ENCODE measurements at regions not wholly inside any gene's neighbourhood (a gene's known extent, or its start where the extent isn't known, plus 50 kb on each side); places are given as distances from the start of the nearest gene placed in this dataset.
A peak's percentile ranks its signal among the peaks of the same experiment; 100 is the strongest.

DNA sequence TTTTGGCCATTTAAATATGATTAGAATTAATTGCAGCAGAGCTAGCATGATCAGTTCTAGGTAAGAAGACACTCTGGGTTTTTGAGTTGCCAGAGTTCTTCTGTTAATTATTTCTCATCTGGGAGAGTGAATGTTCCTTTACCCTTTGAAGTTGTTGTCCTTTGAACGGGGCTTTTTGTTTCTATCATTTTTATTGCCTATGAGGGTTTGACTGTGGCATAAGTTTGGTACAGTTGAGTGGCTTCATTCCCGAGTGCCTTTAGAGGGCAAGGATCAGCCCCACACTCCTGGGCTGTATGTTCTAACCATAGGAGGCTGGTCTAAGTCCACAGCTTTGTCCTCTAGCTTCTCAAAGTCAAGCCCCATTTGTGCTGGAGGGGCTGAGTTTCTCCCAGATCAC lies 804.3 kb downstream of the KCNJ3 start:
- Mint-ChIP-seq H3K36me3 (ENCODE audit: insufficient read depth in 1 of 3, low read depth in 3 of 3) (peaks cover 0 to 4% (median 0%) of the 10 kb centered on the region in 3 experiments; a peak in 1 of 7 replicates), H3K27ac (no peak overlapping the region), H3K9me3 (peaks cover 3 to 4% of the 10 kb centered on the region in 2 experiments; a peak in 4 of 5 replicates), H3K4me3 (no peak overlapping the region), H3K27me3 (ENCODE audit: low read depth) (no peaks in the 10 kb centered on the region), H3K4me1 (peaks cover 0 to 3% of the 10 kb centered on the region in 2 experiments; a peak in 1 of 4 replicates)
- Histone ChIP-seq H3K9ac (ENCODE audit: extremely low read depth, insufficient read length, low read length) (no peak overlapping the region), H4K20me1 (ENCODE audit: control insufficient read depth, insufficient read depth, insufficient read length) (no peaks in the 10 kb centered on the region), H2BK20ac (ENCODE audit: low read depth, low read length, poor library complexity, severe bottlenecking) (no peak overlapping the region), H2BK5ac (ENCODE audit: insufficient read length, low read length) (no peak overlapping the region), H3K4me2 (ENCODE audit: insufficient read depth, insufficient read length, low read length) (no peak overlapping the region), H3K4ac (ENCODE audit: low read depth, low read length) (no peak overlapping the region), H3K27ac (ENCODE audit: insufficient read length, low read depth, low read length) (no peak overlapping the region), H3K4me1 (ENCODE audit: insufficient read depth, low read length) (no peaks in the 10 kb centered on the region), H2BK12ac (ENCODE audit: insufficient read length, low read depth, low read length) (no peak overlapping the region), H3K79me2 (ENCODE audit: insufficient read depth, low read length) (no peaks in the 10 kb centered on the region), H2BK120ac (ENCODE audit: low read depth, low read length, poor library complexity, severe bottlenecking) (no peak overlapping the region), H3K9me3 (ENCODE audit: control insufficient read depth, low read depth, low read length) (no peaks in the 10 kb centered on the region), H3T11ph (ENCODE audit: low read length) (no peak overlapping the region), H2AFZ (ENCODE audit: low read length) (no peak overlapping the region), H4K91ac (ENCODE audit: insufficient read length, low read depth, low read length) (no peak overlapping the region), H3K23ac (ENCODE audit: insufficient read length, low read depth, low read length) (no peak overlapping the region), H2AK5ac (ENCODE audit: insufficient read length, low read length) (no peak overlapping the region), H3K56ac (ENCODE audit: insufficient read length, low read depth, low read length) (no peak overlapping the region), H3K27me3 (ENCODE audit: insufficient read depth, low read length) (no peaks in the 10 kb centered on the region), H2BK15ac (ENCODE audit: low read depth, low read length) (no peak overlapping the region), H4K8ac (replicated peaks; ENCODE audit: insufficient read length, low read depth, low read length) (no peak overlapping the region), H4K5ac (ENCODE audit: insufficient read length, low read depth, low read length) (peak overlapping the region; percentile 63), H3K23me2 (ENCODE audit: insufficient read length, low read depth, low read length, poor library complexity, severe bottlenecking) (no peaks in the 10 kb centered on the region), H3K79me1 (ENCODE audit: insufficient read depth, low read depth, low read length, poor library complexity, severe bottlenecking) (no peaks in the 10 kb centered on the region), H3K14ac (ENCODE audit: insufficient read depth, low read length) (no peak overlapping the region), H3K18ac (ENCODE audit: insufficient read length, low read depth, low read length) (no peak overlapping the region)
- no peak for DNase-seq
- TF ChIP-seq, protein P1, sequence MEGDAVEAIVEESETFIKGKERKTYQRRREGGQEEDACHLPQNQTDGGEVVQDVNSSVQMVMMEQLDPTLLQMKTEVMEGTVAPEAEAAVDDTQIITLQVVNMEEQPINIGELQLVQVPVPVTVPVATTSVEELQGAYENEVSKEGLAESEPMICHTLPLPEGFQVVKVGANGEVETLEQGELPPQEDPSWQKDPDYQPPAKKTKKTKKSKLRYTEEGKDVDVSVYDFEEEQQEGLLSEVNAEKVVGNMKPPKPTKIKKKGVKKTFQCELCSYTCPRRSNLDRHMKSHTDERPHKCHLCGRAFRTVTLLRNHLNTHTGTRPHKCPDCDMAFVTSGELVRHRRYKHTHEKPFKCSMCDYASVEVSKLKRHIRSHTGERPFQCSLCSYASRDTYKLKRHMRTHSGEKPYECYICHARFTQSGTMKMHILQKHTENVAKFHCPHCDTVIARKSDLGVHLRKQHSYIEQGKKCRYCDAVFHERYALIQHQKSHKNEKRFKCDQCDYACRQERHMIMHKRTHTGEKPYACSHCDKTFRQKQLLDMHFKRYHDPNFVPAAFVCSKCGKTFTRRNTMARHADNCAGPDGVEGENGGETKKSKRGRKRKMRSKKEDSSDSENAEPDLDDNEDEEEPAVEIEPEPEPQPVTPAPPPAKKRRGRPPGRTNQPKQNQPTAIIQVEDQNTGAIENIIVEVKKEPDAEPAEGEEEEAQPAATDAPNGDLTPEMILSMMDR (conservative IDR thresholded peaks at IDR 0.05) = no peak
- WGBS (ENCODE audit: extremely low coverage, insufficient read length, low lambda C conversion rate) = no CpG with 5 or more reads among the region's 2 CpGs

Data from H9 (cell line).